GM13976 (cell line): ENCODE measurements at regions not wholly inside any gene's neighbourhood (a gene's known extent, or its start where the extent isn't known, plus 50 kb on each side); places are given as distances from the start of the nearest gene placed in this dataset.
"Not testable (repeated sequence)": the region's sequence is repeated elsewhere in the genome, so short reads cannot be mapped to it uniquely, and the experiment has no call there.

Experiments used
- DNase-seq: peaks from one replicate; pipeline ENCODE4 v3.0.0; 2012; ENCODE audit warnings: low spot score
- in situ Hi-C: fragments of 300-500 bp; cut with MboI; formaldehyde crosslinking; loops from one replicate; pipeline ENCODE4 v1.12.0; 2022; ENCODE audit warnings: low sequenced_read_pairs, mixed read lengths, inconsistent platforms; ENCODE audit not compliant: unreplicated experiment
- TF ChIP-seq, protein P1 (sequence below): IDR thresholded peaks from 2 replicates; pipeline ENCODE4 v1.5.1; 2012; ENCODE audit warnings: borderline replicate concordance, mild to moderate bottlenecking; ENCODE audit not compliant: insufficient read depth; ENCODE audit errors: extremely low read depth, missing control alignments, control extremely low read depth

DNA sequence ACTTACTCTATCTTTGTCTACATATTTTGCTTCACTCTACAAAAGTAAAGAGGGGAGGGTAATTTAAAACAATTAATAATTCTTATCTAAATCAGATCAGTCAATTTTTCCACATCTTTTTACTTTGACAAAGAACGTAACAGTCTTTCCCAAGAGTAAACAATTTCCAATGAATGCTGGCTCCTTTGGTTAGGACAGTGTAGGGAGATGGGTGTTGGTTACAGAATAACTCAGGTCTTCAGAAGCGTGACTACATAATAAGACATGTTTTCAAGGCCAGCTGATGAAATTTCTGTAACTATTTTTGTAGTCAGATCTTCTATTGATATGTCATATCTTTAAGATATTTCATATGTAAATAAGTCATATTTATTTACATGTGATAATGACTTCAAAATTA is 183.0 kb upstream of the CAND1 start:
- DNase-seq = no peak
- TF ChIP-seq, protein P1, sequence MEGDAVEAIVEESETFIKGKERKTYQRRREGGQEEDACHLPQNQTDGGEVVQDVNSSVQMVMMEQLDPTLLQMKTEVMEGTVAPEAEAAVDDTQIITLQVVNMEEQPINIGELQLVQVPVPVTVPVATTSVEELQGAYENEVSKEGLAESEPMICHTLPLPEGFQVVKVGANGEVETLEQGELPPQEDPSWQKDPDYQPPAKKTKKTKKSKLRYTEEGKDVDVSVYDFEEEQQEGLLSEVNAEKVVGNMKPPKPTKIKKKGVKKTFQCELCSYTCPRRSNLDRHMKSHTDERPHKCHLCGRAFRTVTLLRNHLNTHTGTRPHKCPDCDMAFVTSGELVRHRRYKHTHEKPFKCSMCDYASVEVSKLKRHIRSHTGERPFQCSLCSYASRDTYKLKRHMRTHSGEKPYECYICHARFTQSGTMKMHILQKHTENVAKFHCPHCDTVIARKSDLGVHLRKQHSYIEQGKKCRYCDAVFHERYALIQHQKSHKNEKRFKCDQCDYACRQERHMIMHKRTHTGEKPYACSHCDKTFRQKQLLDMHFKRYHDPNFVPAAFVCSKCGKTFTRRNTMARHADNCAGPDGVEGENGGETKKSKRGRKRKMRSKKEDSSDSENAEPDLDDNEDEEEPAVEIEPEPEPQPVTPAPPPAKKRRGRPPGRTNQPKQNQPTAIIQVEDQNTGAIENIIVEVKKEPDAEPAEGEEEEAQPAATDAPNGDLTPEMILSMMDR = no peak
- in situ Hi-C loops = no loop called here

DNA sequence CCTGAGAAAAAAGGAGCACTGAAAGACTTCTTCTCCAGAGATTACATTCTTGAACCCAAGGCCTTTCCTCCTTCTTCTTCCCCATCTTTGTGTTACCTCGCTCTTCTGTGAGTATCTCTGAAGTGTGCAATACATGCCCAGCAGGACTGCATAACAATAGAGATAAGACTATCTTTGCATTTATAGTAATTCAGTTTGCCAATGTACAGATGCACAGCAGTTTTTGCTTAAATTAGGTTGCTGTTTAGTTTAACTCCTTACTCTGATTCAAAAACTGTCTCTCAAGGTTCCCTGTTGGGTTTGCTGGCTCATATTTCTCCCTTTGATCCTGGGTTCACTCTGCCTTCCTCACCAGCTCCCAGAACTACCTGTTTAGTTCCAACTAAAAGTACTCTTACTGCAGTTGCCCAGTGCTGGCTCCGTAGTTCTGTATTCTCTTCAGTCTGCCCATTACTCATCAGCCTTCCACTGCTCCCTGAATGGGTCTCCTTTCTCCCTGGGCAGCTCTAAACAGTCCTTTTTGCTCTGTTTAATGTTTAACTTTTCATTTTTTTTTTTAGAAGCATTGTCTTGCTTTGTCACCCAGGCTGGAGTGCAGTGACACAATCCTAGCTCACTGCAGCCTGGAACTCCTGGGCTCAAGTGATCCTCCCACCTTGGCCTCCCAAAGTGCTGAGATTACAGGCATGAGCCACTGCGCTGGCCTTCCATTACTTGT is 180.6 kb upstream of the CAND1 start:
- TF ChIP-seq, protein P1 = no peak
- no peak for DNase-seq
- in situ Hi-C loops = no loop called here

DNA sequence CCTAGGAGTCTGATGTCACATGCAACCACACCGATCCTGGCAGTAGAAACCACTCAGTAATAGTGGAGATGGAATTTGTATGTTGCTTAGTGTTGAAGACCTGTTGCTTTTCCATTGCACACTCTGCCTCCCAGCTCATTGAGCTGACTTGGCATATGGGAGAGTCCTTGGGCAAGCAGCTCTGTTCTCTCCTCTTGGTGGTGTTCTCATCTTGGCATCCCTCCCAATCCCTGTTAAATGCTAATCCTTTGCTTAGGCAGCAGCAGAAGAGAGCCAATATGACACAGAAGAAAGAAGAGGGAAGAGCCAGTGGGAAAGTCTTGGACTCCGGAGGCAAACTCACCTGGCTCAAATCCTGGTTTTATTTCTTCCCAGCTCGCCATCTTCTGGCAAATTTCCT is 178.0 kb upstream of the CAND1 start:
- in situ Hi-C loops = no loop called here
- TF ChIP-seq, protein P1 = no peak
- no peak for DNase-seq

DNA sequence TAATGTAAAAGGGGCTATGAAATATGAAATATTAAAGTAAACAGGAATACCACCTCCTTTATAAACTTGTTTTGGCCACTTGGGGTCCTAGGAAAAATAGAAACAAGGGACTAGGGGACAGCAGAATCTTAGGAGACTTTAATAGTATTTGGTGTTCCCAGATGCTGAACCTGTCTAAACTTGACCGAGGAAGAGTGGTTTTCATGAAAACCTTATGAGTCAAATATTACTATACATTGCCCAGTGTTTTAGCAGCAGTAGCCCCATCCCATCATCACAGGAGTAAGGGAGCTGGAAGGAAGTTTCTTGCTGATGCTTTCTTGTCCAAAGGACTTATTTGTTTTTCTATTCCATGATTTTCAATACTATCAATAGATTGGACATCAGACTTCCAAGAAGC is 177.5 kb upstream of the CAND1 start:
- no peak for DNase-seq
- TF ChIP-seq, protein P1 = no peak
- in situ Hi-C loops = no loop called here

DNA sequence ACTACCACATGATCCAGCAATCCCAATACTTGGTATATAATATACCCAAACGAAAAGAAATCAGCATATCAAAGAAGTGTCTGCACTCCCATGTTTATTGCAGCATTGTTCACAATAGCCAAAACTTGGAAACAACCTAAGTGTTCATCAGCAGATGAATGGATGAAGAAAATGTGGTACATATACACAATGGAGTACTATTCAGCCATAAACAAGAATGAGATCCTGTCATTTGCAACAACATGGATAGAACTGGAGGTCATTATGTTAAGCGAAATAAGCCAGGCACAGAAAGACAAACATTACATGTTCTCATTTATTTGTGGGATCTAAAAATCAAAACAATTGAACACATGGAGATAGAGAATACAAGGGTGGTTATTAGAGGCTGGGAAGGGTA is 176.2 kb upstream of the CAND1 start:
- in situ Hi-C loops, DNase-seq: not testable (repeated sequence)

DNA sequence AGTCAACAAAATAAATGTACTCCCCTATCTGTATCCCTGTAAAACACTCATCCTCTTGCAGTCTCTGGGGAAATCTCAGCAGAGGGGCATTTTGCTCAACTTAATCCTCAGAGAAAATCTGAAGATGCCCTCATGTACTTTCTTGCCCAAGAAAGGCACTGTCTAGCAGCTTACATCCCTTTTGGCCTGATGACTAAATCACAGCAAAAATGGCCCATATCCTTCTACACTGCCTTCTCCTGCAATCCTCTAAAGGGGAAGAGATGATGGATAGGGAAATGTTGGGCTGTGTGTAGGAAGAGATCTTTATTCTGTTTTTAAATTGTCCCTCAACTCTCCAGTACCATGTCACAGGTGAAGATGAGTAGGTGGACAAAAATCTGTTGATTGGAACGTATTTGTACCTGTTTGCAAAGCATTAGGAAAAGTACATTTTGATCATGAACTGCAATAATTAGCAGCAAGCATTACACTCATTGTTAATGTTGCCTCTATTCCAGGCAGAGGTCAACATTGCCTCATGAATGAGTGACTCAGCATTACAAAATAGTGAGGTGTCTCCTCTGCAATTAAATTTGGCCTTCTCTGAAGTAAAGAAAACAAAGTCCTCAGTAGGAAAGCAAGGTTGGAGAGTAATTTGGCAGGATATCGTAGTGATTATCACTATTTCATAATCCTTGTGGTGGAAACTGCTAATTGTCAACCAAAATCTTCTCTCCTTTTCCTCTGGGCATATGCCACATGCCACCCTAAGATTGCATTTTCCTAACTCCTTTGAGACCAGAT is 172.4 kb upstream of the CAND1 start:
- no peak for DNase-seq
- TF ChIP-seq, protein P1 = no peak

DNA sequence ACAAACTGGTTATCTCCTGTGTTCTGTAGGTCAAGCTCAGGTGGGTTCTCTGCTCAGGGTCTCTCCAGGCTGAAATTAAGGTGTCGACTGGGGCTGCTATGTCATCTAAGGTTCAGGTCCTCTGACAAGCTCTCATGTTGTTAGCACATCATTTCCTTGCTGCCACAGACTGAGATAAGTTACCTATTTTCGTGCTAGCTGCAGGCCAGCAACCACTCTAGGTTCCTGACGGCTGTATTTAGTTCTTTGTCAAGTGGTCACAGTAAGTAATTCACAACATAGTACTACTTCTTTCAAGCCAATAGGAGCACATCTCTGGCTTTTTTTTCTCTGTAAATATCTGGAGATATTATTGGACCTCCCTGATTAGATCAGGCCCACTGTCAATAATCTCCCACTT is 169.3 kb upstream of the CAND1 start:
- DNase-seq = no peak
- TF ChIP-seq, protein P1 = no peak
- in situ Hi-C loops = no loop called here

More for the DNA sequence above, 172.4 kb upstream of the CAND1 start:
- in situ Hi-C loops = no loop called here
